ENCODE measurements at regions not wholly inside any gene's neighbourhood (a gene's known extent, or its start where the extent isn't known, plus 50 kb on each side); places are given as distances from the start of the nearest gene placed in this dataset.

GRCh38 chr22:49600468-49600867, 227.2 kb downstream of the BRD1 start:
- Histone ChIP-seq H3K4me1 (ENCODE audit: low read length) (no peaks in the 10 kb centered on the region), H4K20me1 (ENCODE audit: insufficient read depth, low read length) (no peaks in the 10 kb centered on the region), H3K27me3 (replicated peaks; ENCODE audit: insufficient read depth, low read length) (no peaks in the 10 kb centered on the region), H3K9me2 (replicated peaks; ENCODE audit: insufficient read depth, low read length) (no peaks in the 10 kb centered on the region), H3F3A (ENCODE audit: insufficient read depth, low read length) (no peaks in the 10 kb centered on the region), H3K36me3 (replicated peaks; ENCODE audit: insufficient read depth, low read length) (no peaks in the 10 kb centered on the region; the same call in 1 of the 2 replicates), H3K4me3 (ENCODE audit: low read length) (no peak overlapping the region), H3K9ac (ENCODE audit: low read length) (no peak overlapping the region), H3K79me2 (ENCODE audit: low read length) (peaks cover 65% of the 10 kb centered on the region), H3K27ac (ENCODE audit: low read length) (no peak overlapping the region), H2AFZ (ENCODE audit: low read length) (no peak overlapping the region), H3K9me3 (replicated peaks; ENCODE audit: insufficient read depth, low read length) (no peaks in the 10 kb centered on the region), H3K4me2 (ENCODE audit: low read depth, low read length) (no peak overlapping the region)
- no peak for DNase-seq
- no peak for TF ChIP-seq EZH2 (optimal IDR thresholded peaks at IDR 0.05; ENCODE audit: low read depth, low read length)
- no peak for TF ChIP-seq EZH2phosphoT487 (IDR thresholded peaks at IDR 0.05; ENCODE audit: low read length)
- TF ChIP-seq, protein P1, sequence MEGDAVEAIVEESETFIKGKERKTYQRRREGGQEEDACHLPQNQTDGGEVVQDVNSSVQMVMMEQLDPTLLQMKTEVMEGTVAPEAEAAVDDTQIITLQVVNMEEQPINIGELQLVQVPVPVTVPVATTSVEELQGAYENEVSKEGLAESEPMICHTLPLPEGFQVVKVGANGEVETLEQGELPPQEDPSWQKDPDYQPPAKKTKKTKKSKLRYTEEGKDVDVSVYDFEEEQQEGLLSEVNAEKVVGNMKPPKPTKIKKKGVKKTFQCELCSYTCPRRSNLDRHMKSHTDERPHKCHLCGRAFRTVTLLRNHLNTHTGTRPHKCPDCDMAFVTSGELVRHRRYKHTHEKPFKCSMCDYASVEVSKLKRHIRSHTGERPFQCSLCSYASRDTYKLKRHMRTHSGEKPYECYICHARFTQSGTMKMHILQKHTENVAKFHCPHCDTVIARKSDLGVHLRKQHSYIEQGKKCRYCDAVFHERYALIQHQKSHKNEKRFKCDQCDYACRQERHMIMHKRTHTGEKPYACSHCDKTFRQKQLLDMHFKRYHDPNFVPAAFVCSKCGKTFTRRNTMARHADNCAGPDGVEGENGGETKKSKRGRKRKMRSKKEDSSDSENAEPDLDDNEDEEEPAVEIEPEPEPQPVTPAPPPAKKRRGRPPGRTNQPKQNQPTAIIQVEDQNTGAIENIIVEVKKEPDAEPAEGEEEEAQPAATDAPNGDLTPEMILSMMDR (IDR thresholded peaks at IDR 0.05; ENCODE audit: low read length), result no peak

DNA sequence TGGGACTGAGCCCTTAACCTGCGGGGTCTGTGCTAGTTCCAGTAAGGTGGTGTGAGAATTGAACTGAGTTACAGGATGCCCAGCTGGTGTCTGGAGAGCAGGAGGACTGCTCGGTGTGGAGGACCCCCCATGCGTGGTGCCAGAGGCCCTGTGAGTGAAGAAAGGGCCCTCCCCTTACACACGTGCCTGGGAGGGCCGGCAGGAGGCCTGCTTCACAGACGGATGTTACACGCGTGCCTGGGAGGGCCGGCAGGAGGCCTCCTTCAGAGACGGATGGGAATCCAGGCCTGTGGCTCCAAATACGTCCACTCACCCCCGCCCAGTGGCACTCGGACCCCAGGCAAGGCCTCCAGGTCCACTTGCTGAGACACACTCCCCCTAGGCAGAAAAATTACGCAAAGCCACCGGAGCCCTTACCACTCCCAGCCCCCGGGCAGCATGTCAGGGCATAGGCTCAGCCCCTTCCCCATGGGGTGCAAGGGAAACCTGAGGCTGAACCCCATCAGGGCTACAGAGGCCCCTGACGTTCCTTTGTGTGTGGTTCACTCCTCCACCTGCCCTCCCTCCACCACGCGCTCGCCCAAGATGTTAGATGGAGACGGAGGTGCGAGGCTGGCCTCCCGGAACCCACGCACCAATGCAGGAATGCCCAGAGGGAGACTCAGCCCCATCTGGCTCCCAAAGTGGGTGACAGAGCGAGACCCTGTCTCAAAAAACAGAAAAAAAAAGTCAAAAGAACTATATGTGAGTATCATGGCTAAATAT, 227.8 kb downstream of the BRD1 start:
- Histone ChIP-seq H3K4me3 (ENCODE audit: low read length) (no peak overlapping the region), H3K79me2 (ENCODE audit: low read length) (peaks cover 71% of the 10 kb centered on the region), H3K9me3 (replicated peaks; ENCODE audit: insufficient read depth, low read length) (no peaks in the 10 kb centered on the region), H3K27me3 (replicated peaks; ENCODE audit: insufficient read depth, low read length) (no peaks in the 10 kb centered on the region), H3K9me2 (replicated peaks; ENCODE audit: insufficient read depth, low read length) (no peaks in the 10 kb centered on the region), H3K4me2 (ENCODE audit: low read depth, low read length) (no peak overlapping the region), H2AFZ (ENCODE audit: low read length) (no peak overlapping the region), H3K9ac (ENCODE audit: low read length) (no peak overlapping the region), H3K36me3 (replicated peaks; ENCODE audit: insufficient read depth, low read length) (no peaks in the 10 kb centered on the region; the same call in 1 of the 2 replicates), H3F3A (ENCODE audit: insufficient read depth, low read length) (no peaks in the 10 kb centered on the region), H3K27ac (ENCODE audit: low read length) (no peak overlapping the region), H3K4me1 (ENCODE audit: low read length) (no peaks in the 10 kb centered on the region), H4K20me1 (ENCODE audit: insufficient read depth, low read length) (no peaks in the 10 kb centered on the region)
- no peak for DNase-seq
- TF ChIP-seq, protein P1 (IDR thresholded peaks at IDR 0.05; ENCODE audit: low read length), result no peak
- TF ChIP-seq EZH2 (optimal IDR thresholded peaks at IDR 0.05; ENCODE audit: low read depth, low read length) (no peak), EZH2phosphoT487 (IDR thresholded peaks at IDR 0.05; ENCODE audit: low read length) (no peak)

DNA sequence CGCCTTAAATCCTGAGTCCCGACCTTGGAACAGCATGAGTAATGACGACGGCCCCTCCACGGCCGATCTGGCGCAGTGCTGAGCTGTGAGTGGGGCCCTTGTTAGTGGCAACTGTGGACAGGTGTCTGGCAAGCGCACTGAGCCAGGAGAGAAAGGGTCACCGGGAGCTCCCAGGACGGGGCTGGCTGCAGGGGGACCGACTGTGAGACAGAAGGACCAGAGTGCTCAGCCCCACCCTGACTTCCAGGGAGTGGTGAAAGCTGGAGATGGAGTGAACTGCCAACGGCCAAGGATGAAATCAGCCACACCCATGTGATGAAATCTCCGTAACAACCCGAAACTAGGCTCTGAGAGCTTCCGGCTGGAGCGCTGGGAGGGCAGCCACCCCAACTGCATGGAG, 228.6 kb downstream of the BRD1 start:
- Histone ChIP-seq H3K9me3 (replicated peaks; ENCODE audit: insufficient read depth, low read length) (no peaks in the 10 kb centered on the region), H3K4me1 (ENCODE audit: low read length) (no peaks in the 10 kb centered on the region), H3K9ac (ENCODE audit: low read length) (no peak overlapping the region), H3K4me2 (ENCODE audit: low read depth, low read length) (no peak overlapping the region), H3K27ac (ENCODE audit: low read length) (no peak overlapping the region), H2AFZ (ENCODE audit: low read length) (no peak overlapping the region), H3K9me2 (replicated peaks; ENCODE audit: insufficient read depth, low read length) (no peaks in the 10 kb centered on the region), H3F3A (ENCODE audit: insufficient read depth, low read length) (no peaks in the 10 kb centered on the region), H3K27me3 (replicated peaks; ENCODE audit: insufficient read depth, low read length) (no peaks in the 10 kb centered on the region), H3K36me3 (replicated peaks; ENCODE audit: insufficient read depth, low read length) (no peaks in the 10 kb centered on the region; the same call in 1 of the 2 replicates), H3K4me3 (ENCODE audit: low read length) (no peak overlapping the region), H3K79me2 (ENCODE audit: low read length) (peaks cover 79% of the 10 kb centered on the region), H4K20me1 (ENCODE audit: insufficient read depth, low read length) (no peaks in the 10 kb centered on the region)
- DNase-seq, result no peak
- TF ChIP-seq, protein P1 (IDR thresholded peaks at IDR 0.05; ENCODE audit: low read length), result no peak
- TF ChIP-seq EZH2phosphoT487 (IDR thresholded peaks at IDR 0.05; ENCODE audit: low read length), result no peak
- no peak for TF ChIP-seq EZH2 (optimal IDR thresholded peaks at IDR 0.05; ENCODE audit: low read depth, low read length)

All from MM.1S (cell line).